HG03439 (cell line): ENCODE measurements at regions not wholly inside any gene's neighbourhood (a gene's known extent, or its start where the extent isn't known, plus 50 kb on each side); places are given as distances from the start of the nearest gene placed in this dataset.
"Not testable (repeated sequence)": the region's sequence is repeated elsewhere in the genome, so short reads cannot be mapped to it uniquely, and the experiment has no call there.

Experiments
- ATAC-seq: cut with Tn5 transposase; IDR thresholded peaks from one replicate; pipeline ENCODE4 v1.9.1; 2021; ENCODE audit warnings: mild to moderate bottlenecking, moderate library complexity; ENCODE audit not compliant: unreplicated experiment

- no peak for ATAC-seq
Observed at GRCh38 chr12:124675881-124676713, 108.7 kb upstream of the NCOR2 start.

GRCh38 chr12:124674937-124675336 is 107.5 kb upstream of the NCOR2 start:
- no peak for ATAC-seq

- ATAC-seq: no peak
Observed at GRCh38 chr12:124673801-124674617, 106.6 kb upstream of the NCOR2 start.

- ATAC-seq: not testable (repeated sequence)
Observed at GRCh38 chr12:124669271-124669721, 101.9 kb upstream of the NCOR2 start.

GRCh38 chr12:124668602-124669001 is 101.2 kb upstream of the NCOR2 start:
- no peak for ATAC-seq

- no peak for ATAC-seq
Observed at GRCh38 chr12:124667506-124668326, 100.3 kb upstream of the NCOR2 start.

GRCh38 chr12:124666722-124667259 is 99.4 kb upstream of the NCOR2 start:
- no peak for ATAC-seq

GRCh38 chr12:124665511-124665910 is 98.1 kb upstream of the NCOR2 start:
- no peak for ATAC-seq

GRCh38 chr12:124664395-124665111 is 97.1 kb upstream of the NCOR2 start:
- ATAC-seq: no peak

GRCh38 chr12:124663771-124664366 is 96.5 kb upstream of the NCOR2 start:
- ATAC-seq: no peak

- no peak for ATAC-seq
Observed at GRCh38 chr12:124663206-124663605, 95.8 kb upstream of the NCOR2 start.

GRCh38 chr12:124661341-124661740 is 93.9 kb upstream of the NCOR2 start:
- no peak for ATAC-seq

GRCh38 chr12:124660851-124661250 is 93.4 kb upstream of the NCOR2 start:
- ATAC-seq: no peak

GRCh38 chr12:124658806-124659402 is 91.5 kb upstream of the NCOR2 start:
- ATAC-seq: no peak

- no peak for ATAC-seq
Observed at GRCh38 chr12:124658302-124658701, 90.9 kb upstream of the NCOR2 start.

GRCh38 chr12:124656947-124657434 is 89.6 kb upstream of the NCOR2 start:
- ATAC-seq: no peak

- no peak for ATAC-seq
Observed at GRCh38 chr12:124655698-124656516, 88.5 kb upstream of the NCOR2 start.

GRCh38 chr12:124655048-124655697 is 87.8 kb upstream of the NCOR2 start:
- ATAC-seq: no peak
